Keratinocyte (primary cell): ENCODE measurements at regions not wholly inside any gene's neighbourhood (a gene's known extent, or its start where the extent isn't known, plus 50 kb on each side); places are given as distances from the start of the nearest gene placed in this dataset.

ENCODE experiments used
- CTCF ChIP-seq, 3 experiments: IDR thresholded peaks in 1 of 3; conservative IDR thresholded peaks in 1 of 3; optimal IDR thresholded peaks in 1 of 3; 2 replicates in 2 of 3; 3 replicates in 1 of 3; pipeline versions ENCODE3 to v1.5.1; 2011; ENCODE audit warnings: low read length in 3 of 3, mild to moderate bottlenecking in 3 of 3, moderate library complexity in 2 of 3, control low read depth in 1 of 3, inconsistent platforms in 1 of 3; ENCODE audit not compliant: insufficient read depth in 2 of 3; ENCODE audit errors: extremely low read depth in 1 of 3
- EZH2 ChIP-seq: IDR thresholded peaks from one replicate; pipeline ENCODE4 v1.6.1; 2012; ENCODE audit warnings: inconsistent platforms, mild to moderate bottlenecking, low read length, moderate library complexity

GRCh38 chr3:161879470-161879869, 382.9 kb downstream of the OTOL1 start:
- TF ChIP-seq CTCF (optimal IDR thresholded peaks at IDR 0.05 in 1 of 3, IDR thresholded peaks at IDR 0.05 in 1 of 3, conservative IDR thresholded peaks at IDR 0.05 in 1 of 3; ENCODE audit: extremely low read depth in 1 of 3, insufficient read depth in 2 of 3, low read length in 3 of 3) (no peak), EZH2 (no peak)
